HL-60 (cell line): ENCODE measurements at regions not wholly inside any gene's neighbourhood (a gene's known extent, or its start where the extent isn't known, plus 50 kb on each side); places are given as distances from the start of the nearest gene placed in this dataset.

ENCODE experiments used
- CTCF ChIP-seq: IDR thresholded peaks from one replicate; pipeline ENCODE4 v1.5.1; 2011; ENCODE audit warnings: low read length, control low read depth, inconsistent platforms; ENCODE audit not compliant: insufficient read depth
- GABPA ChIP-seq: IDR thresholded peaks from 2 replicates; pipeline ENCODE4 v1.6.1; 2012; ENCODE audit warnings: low read depth
- POLR2AphosphoS5 ChIP-seq: IDR thresholded peaks from 2 replicates; pipeline ENCODE4 v1.6.1; 2012; ENCODE audit warnings: low read depth
- REST ChIP-seq: IDR thresholded peaks from 2 replicates; pipeline ENCODE4 v1.6.1; 2012; ENCODE audit warnings: low read depth; ENCODE audit not compliant: insufficient replicate concordance
- SPI1 ChIP-seq: IDR thresholded peaks from 2 replicates; pipeline ENCODE4 v1.6.1; 2012; ENCODE audit warnings: low read depth, mild to moderate bottlenecking, borderline replicate concordance

DNA sequence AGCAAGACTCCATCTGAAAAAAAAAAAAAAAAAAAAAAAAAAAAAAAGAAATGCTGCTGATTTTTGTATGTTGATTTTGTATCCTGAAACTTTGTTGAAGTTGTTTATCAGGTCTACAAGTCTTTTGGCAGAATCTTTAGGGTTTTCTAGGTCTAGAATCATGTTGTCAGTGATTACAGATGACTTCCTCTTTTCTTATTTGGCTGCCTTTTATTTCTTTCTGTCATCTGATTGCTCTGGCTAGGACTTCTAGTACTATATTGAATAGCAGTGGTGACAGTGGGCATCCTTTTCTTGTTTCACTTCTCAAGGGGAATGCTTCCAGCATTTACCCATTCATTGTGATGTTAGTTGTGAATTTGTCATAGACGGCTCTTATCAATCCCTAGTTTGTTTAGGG, 334.4 kb downstream of the SPRY1 start:
- TF ChIP-seq POLR2AphosphoS5, result no peak
- no peak for TF ChIP-seq CTCF
- no peak for TF ChIP-seq REST
- TF ChIP-seq GABPA, result no peak
- TF ChIP-seq SPI1, result peak; percentile 91
